Right lobe of liver (tissue), 4 donors: ENCODE measurements at regions not wholly inside any gene's neighbourhood (a gene's known extent, or its start where the extent isn't known, plus 50 kb on each side); places are given as distances from the start of the nearest gene placed in this dataset.

ENCODE experiments used
- POLR2A ChIP-seq: fragments of 450-650 bp; IDR thresholded peaks from one replicate; pipeline ENCODE4 v1.6.1; 2017; ENCODE audit warnings: antibody characterized with exemption, mild to moderate bottlenecking
- TF ChIP-seq, protein P1 (sequence below), 4 donors: fragments of 200-600 bp in 3 of 4; fragments of 450-650 bp in 1 of 4; IDR thresholded peaks; one replicate each; pipeline versions ENCODE4 v1.5.1 to v1.8.0; 2016 to 2022; ENCODE audit warnings: antibody characterized with exemption in 4 of 4, mild to moderate bottlenecking in 2 of 4
- donor health status: DM: no; HTN: no; CAD: no.
- donor health status: DM: no; HTN: no; CAD: no.
- donor health status: DM: no; HTN: yes; CAD: no.

DNA sequence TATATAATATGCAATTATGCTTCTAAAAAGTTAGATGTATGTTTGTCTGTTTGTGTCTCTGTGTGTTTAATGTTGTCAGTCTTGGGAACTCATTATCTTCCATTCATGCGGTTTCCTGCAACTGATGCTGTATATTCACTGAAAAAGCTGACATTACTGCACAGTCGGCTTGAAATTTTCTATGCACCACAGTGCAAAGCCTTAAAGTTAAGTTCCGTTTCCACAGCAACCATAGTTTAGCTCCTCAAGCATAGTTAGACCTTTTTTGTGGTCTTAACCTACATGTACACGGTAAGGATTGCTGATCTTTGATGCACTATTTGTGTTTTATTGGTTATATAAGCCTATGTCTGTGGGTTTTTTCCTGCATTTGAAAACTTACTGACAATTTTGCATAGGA lies 309.4 kb downstream of the KCNC2 start:
- TF ChIP-seq, protein P1, sequence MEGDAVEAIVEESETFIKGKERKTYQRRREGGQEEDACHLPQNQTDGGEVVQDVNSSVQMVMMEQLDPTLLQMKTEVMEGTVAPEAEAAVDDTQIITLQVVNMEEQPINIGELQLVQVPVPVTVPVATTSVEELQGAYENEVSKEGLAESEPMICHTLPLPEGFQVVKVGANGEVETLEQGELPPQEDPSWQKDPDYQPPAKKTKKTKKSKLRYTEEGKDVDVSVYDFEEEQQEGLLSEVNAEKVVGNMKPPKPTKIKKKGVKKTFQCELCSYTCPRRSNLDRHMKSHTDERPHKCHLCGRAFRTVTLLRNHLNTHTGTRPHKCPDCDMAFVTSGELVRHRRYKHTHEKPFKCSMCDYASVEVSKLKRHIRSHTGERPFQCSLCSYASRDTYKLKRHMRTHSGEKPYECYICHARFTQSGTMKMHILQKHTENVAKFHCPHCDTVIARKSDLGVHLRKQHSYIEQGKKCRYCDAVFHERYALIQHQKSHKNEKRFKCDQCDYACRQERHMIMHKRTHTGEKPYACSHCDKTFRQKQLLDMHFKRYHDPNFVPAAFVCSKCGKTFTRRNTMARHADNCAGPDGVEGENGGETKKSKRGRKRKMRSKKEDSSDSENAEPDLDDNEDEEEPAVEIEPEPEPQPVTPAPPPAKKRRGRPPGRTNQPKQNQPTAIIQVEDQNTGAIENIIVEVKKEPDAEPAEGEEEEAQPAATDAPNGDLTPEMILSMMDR (IDR thresholded peaks at IDR 0.05), result no peak
- no peak for TF ChIP-seq POLR2A
